ENCODE measurements at regions not wholly inside any gene's neighbourhood (a gene's known extent, or its start where the extent isn't known, plus 50 kb on each side); places are given as distances from the start of the nearest gene placed in this dataset.

DNA sequence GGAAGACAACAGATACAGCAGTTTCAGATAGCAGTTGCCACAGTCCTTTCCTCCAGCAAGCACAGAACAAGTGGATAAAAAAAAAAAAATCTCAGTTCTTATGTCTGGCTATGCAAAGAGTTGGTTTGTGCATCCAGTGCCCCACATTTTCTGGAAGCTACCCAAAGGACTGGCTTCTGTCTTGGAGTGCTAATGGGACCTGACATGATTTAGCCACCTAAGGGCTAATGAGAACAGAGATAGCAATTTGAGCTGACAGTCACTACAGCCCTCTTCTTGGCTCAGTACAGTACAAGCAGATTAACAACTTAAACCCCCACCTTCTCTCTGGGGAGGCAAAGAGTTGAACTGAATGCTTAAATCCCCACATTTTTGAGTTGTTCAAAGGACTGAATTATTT lies 976.8 kb downstream of the TBC1D32 start:
- ChIA-PET POLR2A (no interaction called here), CTCF (no interaction called here)
- H3K27ac Mint-ChIP-seq, result no peak overlapping the region
- H3K4me3 Mint-ChIP-seq, result no peak overlapping the region
- DNase-seq (no peak), ATAC-seq (ENCODE audit: low read depth) (no peak)
- no peaks in the 10 kb centered on the region for H3K27me3 Mint-ChIP-seq
- H3K36me3 Mint-ChIP-seq (ENCODE audit: low read depth), result no peaks in the 10 kb centered on the region
- TF ChIP-seq, protein P1, sequence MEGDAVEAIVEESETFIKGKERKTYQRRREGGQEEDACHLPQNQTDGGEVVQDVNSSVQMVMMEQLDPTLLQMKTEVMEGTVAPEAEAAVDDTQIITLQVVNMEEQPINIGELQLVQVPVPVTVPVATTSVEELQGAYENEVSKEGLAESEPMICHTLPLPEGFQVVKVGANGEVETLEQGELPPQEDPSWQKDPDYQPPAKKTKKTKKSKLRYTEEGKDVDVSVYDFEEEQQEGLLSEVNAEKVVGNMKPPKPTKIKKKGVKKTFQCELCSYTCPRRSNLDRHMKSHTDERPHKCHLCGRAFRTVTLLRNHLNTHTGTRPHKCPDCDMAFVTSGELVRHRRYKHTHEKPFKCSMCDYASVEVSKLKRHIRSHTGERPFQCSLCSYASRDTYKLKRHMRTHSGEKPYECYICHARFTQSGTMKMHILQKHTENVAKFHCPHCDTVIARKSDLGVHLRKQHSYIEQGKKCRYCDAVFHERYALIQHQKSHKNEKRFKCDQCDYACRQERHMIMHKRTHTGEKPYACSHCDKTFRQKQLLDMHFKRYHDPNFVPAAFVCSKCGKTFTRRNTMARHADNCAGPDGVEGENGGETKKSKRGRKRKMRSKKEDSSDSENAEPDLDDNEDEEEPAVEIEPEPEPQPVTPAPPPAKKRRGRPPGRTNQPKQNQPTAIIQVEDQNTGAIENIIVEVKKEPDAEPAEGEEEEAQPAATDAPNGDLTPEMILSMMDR (IDR thresholded peaks at IDR 0.05), result no peak
- intact Hi-C loops (cut with micrococcal nuclease), result no loop called here
- peaks cover 13% of the 10 kb centered on the region for H3K4me1 Mint-ChIP-seq
- H3K9me3 Mint-ChIP-seq, result peaks cover 18% of the 10 kb centered on the region

DNA sequence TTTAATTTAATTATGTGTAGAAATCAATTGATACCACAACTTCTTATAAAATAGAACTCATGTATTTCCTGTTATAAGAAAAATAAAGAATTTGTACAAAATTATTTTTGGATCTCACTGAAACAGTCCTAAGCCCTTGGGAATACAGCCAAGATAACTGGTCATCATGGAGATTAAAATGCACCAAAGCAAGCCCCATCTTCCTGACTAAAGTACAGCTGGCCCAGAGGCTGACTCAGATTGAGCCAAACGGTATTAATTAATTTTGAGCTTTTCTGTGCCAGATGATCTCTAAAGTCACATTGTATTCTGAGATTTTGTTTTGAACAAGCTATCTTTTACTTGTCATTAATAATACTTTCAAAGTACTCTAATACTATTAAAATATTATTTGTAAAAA lies 978.5 kb downstream of the TBC1D32 start:
- intact Hi-C loops (cut with micrococcal nuclease), result no loop called here
- CTCF ChIA-PET, result no interaction called here
- TF ChIP-seq, protein P1 (IDR thresholded peaks at IDR 0.05), result no peak
- no peaks in the 10 kb centered on the region for H3K27me3 Mint-ChIP-seq
- H3K4me3 Mint-ChIP-seq, result no peak overlapping the region
- no peak for DNase-seq
- no peaks in the 10 kb centered on the region for H3K36me3 Mint-ChIP-seq (ENCODE audit: low read depth)
- no peak overlapping the region for H3K27ac Mint-ChIP-seq
- POLR2A ChIA-PET, result no interaction called here
- H3K9me3 Mint-ChIP-seq, result peaks cover 18% of the 10 kb centered on the region
- peaks cover 13% of the 10 kb centered on the region for H3K4me1 Mint-ChIP-seq
- ATAC-seq (ENCODE audit: low read depth), result no peak

DNA sequence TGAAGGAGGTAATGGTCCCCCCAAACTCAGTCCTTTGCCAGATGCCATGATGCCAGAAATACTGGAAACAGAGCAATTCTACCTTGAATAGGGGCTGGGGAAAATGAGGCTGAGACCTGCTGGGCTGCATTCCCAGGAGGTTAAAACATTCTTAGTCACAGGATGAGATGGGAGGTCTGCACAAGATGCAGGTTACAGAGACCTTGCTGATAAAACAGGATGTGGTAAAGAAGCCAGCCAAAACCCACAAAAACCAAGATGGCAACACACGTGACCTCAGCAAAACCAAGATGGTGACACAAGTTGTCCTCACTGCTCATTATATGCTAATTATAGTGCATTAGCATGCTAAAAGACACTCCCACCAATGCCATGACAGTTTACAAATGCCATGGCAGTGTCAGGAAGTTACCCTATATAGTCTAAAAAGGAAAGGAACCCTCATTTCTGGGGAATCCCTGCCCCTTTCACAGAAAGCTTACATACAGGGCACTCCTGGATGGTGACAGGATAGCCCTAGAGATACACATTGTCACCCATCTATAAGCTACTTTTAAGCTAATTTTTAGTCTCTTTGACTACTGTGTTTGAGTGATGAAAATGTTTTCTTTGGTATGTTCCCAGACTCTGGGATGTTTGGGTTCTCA lies 979.7 kb downstream of the TBC1D32 start:
- ChIA-PET POLR2A (no interaction called here), CTCF (no interaction called here)
- peaks cover 13% of the 10 kb centered on the region for H3K4me1 Mint-ChIP-seq
- ATAC-seq (ENCODE audit: low read depth) (no peak), DNase-seq (no peak)
- no peaks in the 10 kb centered on the region for H3K36me3 Mint-ChIP-seq (ENCODE audit: low read depth)
- no peak overlapping the region for H3K27ac Mint-ChIP-seq
- intact Hi-C loops (cut with micrococcal nuclease), result no loop called here
- TF ChIP-seq, protein P1 (IDR thresholded peaks at IDR 0.05), result no peak
- H3K9me3 Mint-ChIP-seq, result peaks cover 11% of the 10 kb centered on the region
- H3K27me3 Mint-ChIP-seq, result no peaks in the 10 kb centered on the region
- no peak overlapping the region for H3K4me3 Mint-ChIP-seq

DNA sequence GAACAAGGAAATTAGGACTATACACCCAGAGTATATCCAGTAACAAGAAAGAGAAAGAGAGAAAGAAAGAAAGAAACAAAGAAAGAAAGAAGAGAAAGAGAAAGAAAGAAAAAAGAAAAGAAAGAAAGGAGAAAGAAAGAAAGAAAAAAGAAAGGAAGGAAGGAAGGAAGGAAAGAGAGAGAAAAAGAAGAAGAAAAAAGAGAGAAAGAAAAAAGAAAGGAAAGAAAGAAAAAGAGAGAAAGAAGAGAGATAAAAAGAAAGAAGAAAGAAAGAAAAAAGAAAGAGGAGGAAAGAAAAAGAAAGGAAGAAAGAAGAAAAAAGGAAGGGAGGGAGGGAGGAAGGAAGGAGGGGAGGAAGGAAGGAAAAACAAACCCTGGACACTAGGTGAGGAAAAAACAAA lies 981.8 kb downstream of the TBC1D32 start:
- peaks cover 13% of the 10 kb centered on the region for H3K4me1 Mint-ChIP-seq

DNA sequence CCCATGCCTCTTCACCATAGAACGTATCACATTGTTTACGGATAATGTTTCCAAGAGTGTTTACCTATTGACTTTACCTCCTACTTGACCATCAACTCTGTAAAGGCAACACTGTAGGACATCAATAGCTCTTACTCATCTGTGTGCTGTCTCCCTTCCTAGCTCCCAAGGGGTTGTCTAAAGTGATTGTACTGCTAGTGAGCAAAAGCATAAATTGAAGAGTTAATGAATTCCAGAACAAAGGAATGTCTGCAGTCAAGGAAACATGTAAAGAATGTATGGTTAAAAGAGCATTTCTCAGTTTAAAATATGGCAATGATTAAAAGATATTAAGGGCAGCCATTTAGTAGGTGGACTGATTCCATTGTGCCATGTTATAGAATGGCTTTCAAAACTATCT lies 985.4 kb downstream of the TBC1D32 start:
- H3K4me1 Mint-ChIP-seq, result peaks cover 5% of the 10 kb centered on the region
- no peaks in the 10 kb centered on the region for H3K27me3 Mint-ChIP-seq
- intact Hi-C loops (cut with micrococcal nuclease), result no loop called here
- no peaks in the 10 kb centered on the region for H3K36me3 Mint-ChIP-seq (ENCODE audit: low read depth)
- TF ChIP-seq, protein P1 (IDR thresholded peaks at IDR 0.05), result no peak
- ChIA-PET POLR2A (no interaction called here), CTCF (no interaction called here)
- H3K4me3 Mint-ChIP-seq, result no peak overlapping the region
- H3K9me3 Mint-ChIP-seq, result no peaks in the 10 kb centered on the region
- DNase-seq (no peak), ATAC-seq (ENCODE audit: low read depth) (no peak)
- H3K27ac Mint-ChIP-seq, result no peak overlapping the region

More for the DNA sequence above, 981.8 kb downstream of the TBC1D32 start:
- no peak overlapping the region for H3K4me3 Mint-ChIP-seq
- no peak overlapping the region for H3K27ac Mint-ChIP-seq
- DNase-seq, result no peak
- H3K27me3 Mint-ChIP-seq, result no peaks in the 10 kb centered on the region
- ChIA-PET POLR2A (no interaction called here), CTCF (no interaction called here)
- ATAC-seq (ENCODE audit: low read depth), result no peak
- TF ChIP-seq, protein P1 (IDR thresholded peaks at IDR 0.05), result no peak
- no peaks in the 10 kb centered on the region for H3K9me3 Mint-ChIP-seq
- H3K36me3 Mint-ChIP-seq (ENCODE audit: low read depth), result no peaks in the 10 kb centered on the region
- intact Hi-C loops (cut with micrococcal nuclease), result no loop called here
